Transverse colon (tissue), 4 donors: ENCODE measurements at regions not wholly inside any gene's neighbourhood (a gene's known extent, or its start where the extent isn't known, plus 50 kb on each side); places are given as distances from the start of the nearest gene placed in this dataset.

Experiments used
- DNase-seq: peaks from one replicate; pipeline ENCODE4 v3.0.0-alpha.2; 2019
- H3K27ac ChIP-seq, 4 donors: fragments of 200-600 bp; sonication (generic); 2 replicates each; pipeline ENCODE4 v1.5.1; 2016 to 2018; ENCODE audit warnings: inconsistent platforms in 4 of 4
- H3K27me3 ChIP-seq: fragments of 200-600 bp; sonication (generic); 2 replicates; pipeline ENCODE4 v1.5.1; 2017; ENCODE audit warnings: inconsistent platforms
- H3K36me3 ChIP-seq, 4 donors: fragments of 200-600 bp; sonication (generic); 2 replicates each; pipeline ENCODE4 v1.5.1; 2017 to 2019; ENCODE audit warnings: inconsistent platforms in 4 of 4
- H3K4me1 ChIP-seq, 4 donors: fragments of 200-600 bp; sonication (generic); 2 replicates each; pipeline ENCODE4 v1.5.1; 2017 to 2020; ENCODE audit warnings: inconsistent platforms in 4 of 4
- H3K4me3 ChIP-seq, 4 donors: fragments of 200-600 bp; sonication (generic); 1 replicate in 1 of 4; 2 replicates in 3 of 4; pipeline versions ENCODE4 v1.5.1 to v1.6.1; 2017 to 2019; ENCODE audit warnings: inconsistent platforms in 4 of 4
- H3K9me3 ChIP-seq, 2 donors: fragments of 200-600 bp; sonication (generic); 2 replicates each; pipeline ENCODE4 v1.5.1; 2017 to 2019; ENCODE audit warnings: inconsistent platforms in 2 of 2
- CTCF ChIP-seq, 5 experiments: fragments of 200-600 bp in 3 of 5; fragments of 450-650 bp in 2 of 5; sonication (generic) in 3 of 5; IDR thresholded peaks; 1 replicate in 2 of 5; 2 replicates in 3 of 5; pipeline ENCODE4 v1.5.1; 2016 to 2017; ENCODE audit warnings: antibody characterized with exemption in 5 of 5, inconsistent platforms in 3 of 5, mild to moderate bottlenecking in 2 of 5, moderate library complexity in 1 of 5
- EP300 ChIP-seq: sonication (generic); formaldehyde crosslinking; IDR thresholded peaks from one replicate; pipeline ENCODE4 v1.6.1; 2017; ENCODE audit warnings: antibody characterized with exemption, low read depth
- POLR2A ChIP-seq: fragments of 450-650 bp; IDR thresholded peaks from one replicate; pipeline ENCODE4 v1.6.1; 2016; ENCODE audit warnings: antibody characterized with exemption, mild to moderate bottlenecking, moderate library complexity
- POLR2AphosphoS5 ChIP-seq, 3 donors: sonication (generic); formaldehyde crosslinking; IDR thresholded peaks; one replicate each; pipeline ENCODE4 v1.6.1; 2016; ENCODE audit warnings: antibody characterized with exemption in 3 of 3
- WGBS, 2 donors: methylation state at CpG; one replicate each; pipeline ENCODE4 v1.1.5; 2018; ENCODE audit warnings: low coverage in 1 of 2; 5-methylcytosine and 5-hydroxymethylcytosine counted together
- in situ Hi-C, 4 donors: fragments of 200-750 bp; cut with MboI; loops; one replicate each; pipeline versions ENCODE4 v1.15.0 to v1.15.1; 2017; ENCODE audit warnings: low sequenced_read_pairs in 3 of 4, low pct_ligation_motif_present in 1 of 4, low pct_unique_long_range_greater_than_20kb in 1 of 4
- intact Hi-C: fragments of 100-400 bp; cut with DNase I; formaldehyde crosslinking; loops from one replicate; pipeline ENCODE4 v1.15.1; 2023; ENCODE audit warnings: low total_unique reads

- no peak for DNase-seq
- Histone ChIP-seq H3K27ac (no peak overlapping the region), H3K27me3 (no peaks in the 10 kb centered on the region), H3K4me3 (no peak overlapping the region), H3K4me1 (no peaks in the 10 kb centered on the region), H3K36me3 (no peaks in the 10 kb centered on the region), H3K9me3 (no peaks in the 10 kb centered on the region)
- in situ Hi-C loops = no loop called here
- intact Hi-C loops = no loop called here
- TF ChIP-seq EP300 (no peak), CTCF (IDR thresholded peaks at IDR 0.05) (no peak), POLR2AphosphoS5 (IDR thresholded peaks at IDR 0.05) (no peak), POLR2A (no peak)
- 67 to 86% methylated on average over 1 of the region's 1 CpG for WGBS, 2 donors
These were observed 383.7 kb downstream of the EMP1 start for GRCh38 chr12:13580206-13580605.

GRCh38 chr12:13576935-13577500 lies 380.5 kb downstream of the EMP1 start:
- 93% methylated on average over 3 of the region's 3 CpGs; no CpG with 5 or more reads in 1 of the 2 donors for WGBS, 2 donors
- DNase-seq = no peak
- no peak for TF ChIP-seq EP300
- no peak for TF ChIP-seq POLR2A
- no peaks in the 10 kb centered on the region for H3K27me3 ChIP-seq
- no peaks in the 10 kb centered on the region for H3K4me1 ChIP-seq
- in situ Hi-C loops (no loop called here), intact Hi-C loops (no loop called here)
- no peaks in the 10 kb centered on the region for H3K9me3 ChIP-seq
- no peak overlapping the region for H3K4me3 ChIP-seq
- H3K36me3 ChIP-seq = no peaks in the 10 kb centered on the region
- no peak overlapping the region for H3K27ac ChIP-seq

- Histone ChIP-seq H3K9me3 (no peaks in the 10 kb centered on the region), H3K4me3 (no peak overlapping the region), H3K4me1 (no peaks in the 10 kb centered on the region), H3K36me3 (no peaks in the 10 kb centered on the region), H3K27ac (no peak overlapping the region), H3K27me3 (no peaks in the 10 kb centered on the region)
- 50 to 54% methylated on average over 3 of the region's 3 CpGs for WGBS, 2 donors
- in situ Hi-C loops = no loop called here
- TF ChIP-seq POLR2A (no peak), EP300 (no peak), POLR2AphosphoS5 (IDR thresholded peaks at IDR 0.05) (no peak), CTCF (IDR thresholded peaks at IDR 0.05) (no peak)
- DNase-seq = no peak
- intact Hi-C loops = no loop called here
These were observed 377.3 kb downstream of the EMP1 start for GRCh38 chr12:13573698-13574321.

- no peak for DNase-seq
- TF ChIP-seq EP300 (no peak), CTCF (IDR thresholded peaks at IDR 0.05) (no peak), POLR2AphosphoS5 (IDR thresholded peaks at IDR 0.05) (no peak), POLR2A (no peak)
- Histone ChIP-seq H3K4me3 (no peak overlapping the region), H3K36me3 (no peaks in the 10 kb centered on the region), H3K27me3 (no peaks in the 10 kb centered on the region), H3K27ac (no peak overlapping the region), H3K9me3 (no peaks in the 10 kb centered on the region), H3K4me1 (no peaks in the 10 kb centered on the region)
- 92 to 100% methylated on average over 1 to 2 of the region's 2 CpGs for WGBS, 2 donors
- in situ Hi-C loops = no loop called here
- intact Hi-C loops = no loop called here
These were observed 374.5 kb downstream of the EMP1 start for GRCh38 chr12:13571035-13571434.
